HG02852 (cell line): ENCODE measurements at regions not wholly inside any gene's neighbourhood (a gene's known extent, or its start where the extent isn't known, plus 50 kb on each side); places are given as distances from the start of the nearest gene placed in this dataset.
A peak's percentile ranks its signal among the peaks of the same experiment; 100 is the strongest.

ENCODE experiments used
- ATAC-seq: cut with Tn5 transposase; IDR thresholded peaks from one replicate; pipeline ENCODE4 v1.9.1; 2021; ENCODE audit warnings: mild to moderate bottlenecking, moderate library complexity; ENCODE audit not compliant: unreplicated experiment

DNA sequence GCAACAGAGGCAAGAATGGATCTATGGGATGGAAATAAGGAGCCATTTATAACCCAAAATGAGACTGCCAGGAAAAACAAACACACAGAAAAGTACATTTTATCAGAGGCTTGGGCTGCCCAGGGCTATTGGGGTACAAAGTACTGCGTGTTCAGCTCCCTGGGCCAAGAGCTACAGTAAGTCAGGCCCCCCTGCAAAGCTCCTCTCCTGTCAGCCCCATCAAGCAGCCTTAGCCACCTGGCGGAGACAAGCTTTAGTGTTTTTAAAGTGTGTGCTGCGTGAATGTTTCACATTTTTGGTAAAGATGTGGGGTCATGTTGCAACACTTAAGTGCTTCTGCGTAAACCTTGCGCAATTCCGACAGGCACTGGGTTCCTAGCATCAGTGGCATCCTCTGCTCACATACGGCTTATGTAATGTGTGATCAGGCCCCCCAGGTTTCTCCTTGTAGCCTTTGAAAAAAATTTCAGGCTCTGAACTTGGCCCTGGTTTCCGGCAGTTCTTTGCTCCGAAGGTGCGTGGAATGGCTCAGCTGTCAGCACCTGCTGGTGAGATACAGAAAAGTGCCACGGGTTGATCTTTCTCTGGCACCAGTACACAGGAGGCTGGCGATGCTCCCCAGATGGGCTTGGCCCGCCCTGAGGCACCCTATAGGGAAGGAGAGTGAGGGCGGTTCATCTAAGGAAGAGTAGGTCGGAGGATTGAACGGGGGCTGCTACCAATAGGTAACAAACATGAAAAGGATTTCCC, 198.7 kb upstream of the EEA1 start:
- ATAC-seq, result no peak

DNA sequence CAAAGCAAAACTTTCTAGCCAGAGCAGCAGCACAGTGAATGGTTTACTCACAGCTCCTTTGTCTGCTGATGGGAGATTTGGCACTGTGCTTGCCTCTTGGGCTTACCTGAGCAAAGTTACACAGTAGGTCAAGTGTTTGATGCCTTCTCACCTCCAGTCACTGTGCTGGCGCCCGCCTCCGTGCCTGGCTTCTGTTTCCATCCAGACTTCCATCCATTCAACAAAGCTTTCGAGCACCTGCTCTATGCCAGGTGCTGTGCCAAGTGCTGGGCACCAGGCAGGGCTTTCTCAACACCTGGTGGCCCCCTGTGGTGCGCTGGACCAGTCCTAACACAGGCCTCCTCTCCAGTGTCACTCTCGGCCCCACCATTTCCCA, 199.2 kb upstream of the EEA1 start:
- no peak for ATAC-seq

DNA sequence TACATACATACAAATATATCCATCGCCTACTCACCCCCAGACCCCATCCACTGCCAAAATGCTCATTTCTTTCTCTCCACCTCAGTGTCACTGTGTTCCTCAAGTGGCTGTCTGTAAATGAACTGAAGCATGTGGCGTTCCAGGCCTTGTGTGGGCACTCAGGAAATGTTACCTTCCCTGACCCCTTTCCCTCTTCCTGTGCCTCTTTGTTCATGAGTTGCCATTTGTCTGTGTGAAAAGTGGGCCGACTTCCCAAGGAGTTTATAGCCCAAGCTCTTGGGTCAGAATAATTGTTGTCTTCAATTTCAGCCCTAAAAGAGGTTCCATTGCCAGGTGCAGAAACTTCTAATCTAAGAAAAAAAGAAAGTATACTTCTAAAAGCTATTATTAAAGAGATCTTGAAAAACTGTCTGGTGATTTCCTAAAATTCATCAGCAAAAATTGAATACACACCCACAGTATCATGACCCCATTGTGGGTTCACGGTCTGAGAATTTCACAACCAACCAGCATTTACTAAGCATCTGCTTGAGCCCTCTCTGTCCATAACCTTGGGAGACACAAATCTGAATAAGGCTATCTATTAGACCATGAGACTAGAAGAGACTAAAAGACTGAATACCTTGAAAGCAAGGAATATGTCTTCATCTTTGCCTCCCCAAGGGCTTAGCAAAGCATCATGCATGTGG, 201.4 kb upstream of the EEA1 start:
- ATAC-seq, result no peak

DNA sequence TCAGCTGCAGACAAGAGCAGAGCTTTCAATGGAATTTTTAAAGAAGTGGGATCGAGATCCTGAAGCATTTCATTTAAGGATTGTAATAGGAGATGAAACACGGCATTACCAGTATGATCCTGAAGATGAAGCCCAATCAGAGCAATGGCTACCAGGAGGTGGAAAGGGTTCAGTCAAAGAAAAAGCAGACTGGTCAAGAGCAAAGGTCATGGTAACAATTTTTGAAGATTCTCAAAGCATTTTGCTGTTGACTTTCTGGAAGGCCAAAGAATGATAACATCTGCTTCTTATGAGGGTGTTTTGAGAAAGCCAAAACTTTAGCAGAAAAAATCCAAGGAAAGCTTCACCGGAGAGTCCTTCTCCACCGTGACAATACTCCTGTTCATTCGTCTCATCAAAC, 204.3 kb upstream of the EEA1 start:
- ATAC-seq, result no peak

DNA sequence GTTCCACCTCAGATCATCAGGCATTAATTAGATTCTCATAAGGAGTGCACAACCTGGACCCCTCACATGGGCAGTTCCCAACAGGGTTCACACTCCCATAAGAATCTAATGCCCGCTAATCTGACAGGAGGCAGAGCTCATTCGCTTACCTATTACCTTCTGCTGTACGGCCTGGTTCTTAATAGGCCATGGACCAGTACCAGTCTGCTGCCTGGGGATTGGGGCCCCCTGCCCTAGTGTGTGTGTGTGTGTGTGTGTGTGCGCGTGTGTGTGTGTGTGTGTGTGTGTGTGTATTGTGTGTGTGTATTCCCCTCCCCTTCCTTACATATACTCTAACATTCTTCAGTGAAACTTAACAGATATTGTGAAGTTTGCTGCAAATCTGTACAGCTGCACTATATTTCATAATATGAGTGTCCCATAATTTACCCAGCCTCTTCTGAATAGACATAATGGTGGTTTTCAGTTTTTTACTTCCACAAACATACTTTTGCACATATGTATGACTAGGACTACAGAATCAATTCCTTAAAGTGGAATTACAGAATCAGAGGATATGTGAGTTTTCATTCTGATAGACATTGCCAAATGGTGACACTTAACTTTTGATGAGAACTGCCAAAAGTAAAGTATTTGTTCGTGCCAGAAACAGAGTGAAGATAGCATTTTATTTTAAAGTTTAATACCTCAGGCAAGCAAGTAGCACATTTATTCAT, 205.2 kb upstream of the EEA1 start:
- no peak for ATAC-seq

DNA sequence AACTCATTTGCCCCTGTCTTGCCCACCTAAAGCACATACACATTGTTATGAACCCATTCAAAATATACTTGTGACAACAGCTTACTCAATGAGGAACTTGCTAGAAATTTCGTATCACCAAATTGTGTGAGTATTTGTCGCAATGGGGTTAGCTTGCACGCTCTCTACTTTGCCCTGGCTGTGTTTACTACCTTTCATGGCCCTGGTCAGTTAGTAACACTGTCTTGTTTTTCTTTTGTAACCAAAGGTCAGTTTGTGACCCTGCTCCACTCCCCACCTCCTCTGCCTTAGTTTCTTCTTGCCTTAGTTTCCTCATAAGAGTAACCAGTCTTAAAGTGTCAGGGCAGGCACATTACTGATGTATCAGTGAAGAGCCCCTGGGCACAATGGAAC, 205.8 kb upstream of the EEA1 start:
- ATAC-seq, result no peak

DNA sequence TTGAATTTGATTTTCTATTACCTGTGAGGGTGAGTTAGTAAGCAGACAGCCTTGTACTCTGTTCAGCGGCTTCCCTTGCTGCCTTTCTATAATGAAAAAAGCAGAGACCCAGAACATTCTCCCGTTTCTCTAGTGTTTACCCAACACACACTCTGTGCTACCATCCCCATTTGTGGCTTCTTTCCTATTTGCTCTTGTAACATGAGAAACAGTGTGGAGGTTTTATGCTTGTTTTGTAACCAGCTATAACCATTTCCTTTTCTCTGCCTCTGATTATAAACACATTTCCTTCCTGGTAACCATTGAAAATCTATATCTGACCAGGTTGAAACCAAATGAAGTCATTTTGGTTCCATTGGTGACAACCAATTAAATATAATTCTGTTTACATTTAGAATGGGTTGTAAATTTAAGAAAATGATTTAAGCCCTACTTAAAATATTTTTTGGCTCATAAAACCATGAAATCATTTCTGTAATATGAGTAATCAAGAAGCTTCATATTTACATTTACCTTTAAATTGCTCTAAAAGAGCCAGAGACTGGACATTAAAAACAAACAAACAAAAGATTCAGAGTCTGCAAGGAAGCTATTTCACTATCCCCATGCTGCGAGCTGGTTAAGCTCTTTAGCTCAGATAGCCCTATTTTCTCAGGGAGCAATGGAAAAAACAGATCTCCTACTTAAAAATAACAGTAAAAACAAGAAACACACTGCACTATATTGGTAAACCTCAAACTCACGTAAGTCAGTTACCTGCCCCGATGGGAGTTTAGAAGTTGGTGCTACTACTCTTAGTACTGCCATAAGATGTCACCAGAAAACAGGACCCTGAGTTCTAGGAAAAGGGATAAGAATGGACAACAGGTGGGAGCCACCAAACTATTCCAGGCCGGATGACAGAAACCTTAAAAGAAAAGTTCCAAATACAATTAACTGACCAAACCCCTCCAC, 206.5 kb upstream of the EEA1 start:
- peak; percentile 39 for ATAC-seq

DNA sequence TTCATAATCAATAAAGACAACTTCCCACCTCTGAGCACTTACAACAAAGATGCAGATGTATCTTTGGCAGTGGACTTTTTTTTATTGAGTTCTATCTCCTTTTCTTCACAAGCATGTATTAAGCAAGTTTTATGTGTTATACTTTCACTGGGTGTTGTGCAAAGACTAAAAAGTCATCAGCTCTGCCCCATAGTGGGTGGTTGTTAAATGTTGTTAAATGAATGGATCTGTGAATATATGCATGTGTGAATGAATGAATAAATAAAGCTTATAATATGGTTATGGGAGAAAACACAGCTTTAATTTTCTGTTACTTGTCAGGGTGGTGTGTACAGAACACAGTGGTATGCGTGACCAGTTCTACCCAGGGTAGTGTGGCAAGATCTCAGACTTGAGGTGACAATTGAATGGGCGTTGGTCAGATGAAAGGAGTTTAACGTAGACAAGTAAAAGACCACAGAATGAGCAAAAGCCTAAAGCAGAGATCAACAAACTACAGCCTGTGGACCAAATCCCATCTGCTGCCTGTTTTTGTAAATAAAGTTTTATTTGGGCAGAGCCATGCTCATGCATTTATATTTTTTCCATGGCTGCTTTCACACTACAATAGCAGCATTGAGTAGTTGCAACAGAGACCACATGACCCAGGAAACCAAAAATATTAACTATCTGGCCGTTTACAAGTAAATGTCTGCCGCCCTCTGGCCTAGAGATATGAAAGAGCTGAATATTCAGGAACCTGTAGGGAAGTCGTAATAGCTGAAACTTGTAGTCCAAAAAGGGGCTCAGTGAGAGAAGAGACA, 207.4 kb upstream of the EEA1 start:
- no peak for ATAC-seq

DNA sequence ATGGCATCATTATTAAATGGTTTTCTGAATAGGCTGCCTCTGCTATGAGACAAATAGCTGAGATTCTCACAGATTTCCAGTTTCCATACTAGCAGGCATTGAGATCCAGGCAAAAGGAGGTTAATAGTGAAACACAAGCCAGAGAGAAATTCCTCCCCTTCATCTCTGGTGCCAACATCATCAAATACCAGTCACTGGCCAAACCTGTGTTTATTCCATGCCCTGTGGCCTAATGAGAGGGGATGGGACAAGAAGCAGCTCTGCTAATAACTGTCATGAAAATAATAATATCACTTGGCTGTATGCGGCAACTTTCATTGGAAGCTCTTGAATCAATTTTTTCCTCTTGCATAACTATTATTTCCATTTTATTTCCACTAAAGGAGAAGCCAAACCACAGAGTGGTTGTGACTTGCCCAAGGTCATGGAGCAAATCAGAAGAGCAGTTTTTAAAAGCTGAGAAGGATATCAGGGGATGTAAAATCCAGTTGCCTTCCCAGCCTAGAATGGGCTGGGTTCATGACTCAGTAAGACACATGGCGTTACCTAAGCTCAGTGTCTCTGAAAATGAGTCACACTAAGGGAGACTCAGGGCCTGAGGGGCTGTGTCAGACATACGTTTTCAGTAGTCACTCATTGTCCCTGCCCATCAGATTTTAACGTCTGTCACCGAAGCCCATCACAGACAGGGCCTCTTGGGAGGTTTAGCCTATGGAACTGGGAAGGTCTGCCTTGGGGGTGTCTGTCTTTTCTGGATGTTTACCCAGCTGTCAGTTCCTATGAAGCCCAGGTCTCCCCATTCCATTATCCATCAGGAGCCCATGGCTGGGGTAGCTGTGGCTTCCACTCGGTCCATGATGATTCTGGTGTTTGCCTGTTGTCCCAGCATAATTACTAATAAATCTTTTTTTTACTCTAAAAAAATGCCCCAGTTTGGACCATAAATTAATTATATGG, 208.8 kb upstream of the EEA1 start:
- ATAC-seq, result peak; percentile 44

DNA sequence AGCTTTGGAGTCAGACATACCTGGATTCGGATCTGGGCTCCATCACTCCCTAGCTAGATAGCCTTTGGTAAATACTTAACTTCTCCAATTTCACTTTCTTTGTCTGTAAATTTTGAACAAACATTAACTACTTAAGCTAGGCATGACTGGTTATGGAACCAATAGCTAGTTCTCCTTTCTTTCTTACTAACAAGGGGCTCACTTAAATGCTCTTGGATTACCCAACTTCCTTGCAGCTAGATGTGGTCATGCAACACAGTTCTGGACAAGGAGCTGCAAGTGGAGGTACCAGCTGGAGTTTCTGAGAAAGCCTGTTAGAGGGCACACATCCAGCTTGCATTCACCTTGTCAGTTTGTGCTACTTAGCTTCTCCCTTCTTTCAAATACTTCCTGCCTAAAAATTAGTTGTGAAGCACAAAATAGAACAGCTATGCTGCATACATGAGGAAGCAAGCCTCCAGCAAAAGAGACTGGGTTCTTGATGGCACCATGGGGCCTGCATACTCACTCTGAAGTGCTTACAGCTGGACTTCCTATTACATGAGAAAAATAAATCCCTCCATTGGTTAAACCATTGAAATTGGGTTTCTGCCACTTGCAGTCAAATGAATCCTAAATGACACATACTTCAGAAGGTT, 210.1 kb upstream of the EEA1 start:
- ATAC-seq, result peak; percentile 46

DNA sequence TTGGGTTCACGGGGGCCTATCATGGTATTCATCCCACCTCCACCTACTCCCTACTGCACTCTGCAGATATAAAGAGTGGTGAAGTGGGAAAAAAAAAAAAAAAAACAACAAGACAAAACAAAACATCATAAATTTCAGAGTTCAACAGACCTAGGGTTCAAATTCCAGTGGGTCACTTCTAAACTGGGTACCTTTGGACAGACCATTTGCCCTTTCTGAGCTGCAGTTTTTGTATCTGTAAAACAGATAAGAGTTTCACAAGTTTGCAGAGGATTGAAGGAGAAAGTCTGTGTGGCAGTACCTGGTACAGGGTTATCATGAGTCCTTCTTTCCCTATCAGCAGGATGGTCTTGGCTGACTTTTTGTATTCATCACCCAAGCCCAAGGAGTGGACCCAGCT, 211.2 kb upstream of the EEA1 start:
- no peak for ATAC-seq

DNA sequence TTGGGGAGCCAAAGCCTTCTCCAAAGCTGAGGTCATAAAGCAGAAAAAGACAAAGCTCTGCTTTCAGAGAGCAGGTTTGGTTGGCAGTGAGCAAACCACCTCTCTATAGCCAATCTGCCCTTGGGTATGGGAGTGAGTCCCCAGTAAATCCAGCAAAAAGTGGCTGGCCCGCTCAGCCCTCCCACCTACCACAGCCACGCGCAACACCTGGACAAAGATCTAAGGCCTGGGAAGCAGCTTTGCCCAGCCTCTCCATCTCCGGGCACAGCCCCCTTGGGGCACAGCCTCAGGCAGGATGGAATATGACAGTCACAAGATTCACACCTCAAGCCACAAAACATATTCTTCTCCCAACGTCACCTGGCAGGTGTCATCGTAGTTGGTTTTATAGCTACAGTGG, 211.7 kb upstream of the EEA1 start:
- ATAC-seq, result no peak

DNA sequence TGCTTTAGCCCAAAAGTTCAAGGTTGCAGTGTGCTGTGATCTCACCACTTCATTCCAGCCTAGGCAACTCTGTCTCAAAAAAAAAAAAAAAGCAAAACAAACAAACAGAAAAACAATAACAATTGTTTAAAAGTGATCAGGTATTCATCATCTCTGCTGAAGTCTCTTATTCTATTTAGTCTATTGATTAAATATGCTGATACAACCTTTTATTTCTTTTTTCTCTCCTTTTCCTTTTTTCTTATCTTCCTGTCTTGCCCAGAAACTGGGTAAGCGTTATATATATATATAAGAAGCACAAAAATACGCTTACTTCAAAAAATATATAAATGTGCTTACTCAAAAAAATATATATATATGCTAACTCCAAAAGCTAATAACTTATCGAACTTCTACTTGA, 213.8 kb upstream of the EEA1 start:
- no peak for ATAC-seq

DNA sequence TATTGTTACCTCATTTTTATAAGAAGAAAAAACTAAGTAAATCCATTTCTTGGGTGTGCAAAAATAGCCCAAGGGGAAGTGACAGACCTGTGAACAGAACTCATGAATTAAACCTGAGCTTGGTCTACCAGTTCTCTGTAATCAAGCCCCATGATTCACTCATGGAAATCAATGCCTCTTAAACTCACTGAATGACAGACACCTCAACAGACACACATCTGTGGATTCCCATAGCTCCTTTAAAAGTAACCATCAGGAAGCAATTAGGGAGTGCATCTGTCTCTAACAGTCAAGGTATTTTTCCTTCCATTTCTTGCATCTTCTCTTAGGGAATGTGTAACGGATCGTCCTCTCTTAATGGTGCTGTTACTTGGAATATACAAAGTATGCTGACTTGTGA, 215.0 kb upstream of the EEA1 start:
- ATAC-seq, result no peak

DNA sequence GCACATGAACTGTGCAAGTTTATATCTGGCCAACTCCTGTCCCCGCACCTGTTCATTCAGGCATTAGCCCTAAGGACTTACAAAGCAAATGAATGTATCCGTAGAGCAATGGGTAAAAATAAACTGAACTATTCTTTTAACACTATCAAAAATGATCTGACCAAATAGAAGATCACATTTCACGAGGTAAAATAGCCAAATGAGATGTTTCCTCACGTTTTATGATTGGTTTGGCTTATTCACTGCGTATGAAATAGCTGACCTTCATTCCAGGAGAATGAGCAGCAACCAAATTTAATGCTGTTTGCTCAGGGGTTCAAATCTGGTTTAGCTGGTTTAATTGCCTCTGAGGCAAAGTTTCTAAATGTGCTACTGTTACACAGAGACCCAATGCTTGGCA, 216.0 kb upstream of the EEA1 start:
- ATAC-seq, result no peak

DNA sequence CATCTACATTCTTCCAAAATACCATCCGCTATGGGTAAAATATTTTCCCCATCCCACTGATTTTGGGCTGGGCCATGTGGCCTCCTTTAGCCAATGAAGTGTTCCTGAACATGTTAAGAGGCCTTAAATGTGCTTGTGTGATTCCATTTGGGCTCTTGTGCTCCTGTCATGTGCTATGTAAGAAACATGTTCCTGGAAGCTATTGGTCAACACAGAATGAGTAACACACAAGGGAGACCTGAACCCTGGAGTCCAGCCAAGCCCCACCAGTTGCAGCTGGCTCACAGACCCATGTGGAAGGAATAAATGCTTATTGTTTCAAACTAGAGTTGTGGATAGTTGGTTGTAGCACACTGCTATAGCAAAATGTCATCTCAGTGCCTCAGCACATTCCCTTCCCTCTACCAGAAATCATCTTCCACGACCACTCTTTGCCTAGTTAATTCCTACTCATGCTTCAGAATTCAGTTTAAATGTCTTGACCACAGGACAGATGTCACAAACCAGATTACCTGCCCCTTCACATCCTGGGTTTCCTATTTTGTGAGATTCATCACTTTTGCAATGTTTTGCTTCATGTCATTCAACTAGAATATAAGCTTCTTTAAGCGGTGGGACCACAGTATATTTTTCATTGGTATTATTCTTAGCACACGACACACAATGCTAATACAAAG, 217.3 kb upstream of the EEA1 start:
- ATAC-seq, result no peak

DNA sequence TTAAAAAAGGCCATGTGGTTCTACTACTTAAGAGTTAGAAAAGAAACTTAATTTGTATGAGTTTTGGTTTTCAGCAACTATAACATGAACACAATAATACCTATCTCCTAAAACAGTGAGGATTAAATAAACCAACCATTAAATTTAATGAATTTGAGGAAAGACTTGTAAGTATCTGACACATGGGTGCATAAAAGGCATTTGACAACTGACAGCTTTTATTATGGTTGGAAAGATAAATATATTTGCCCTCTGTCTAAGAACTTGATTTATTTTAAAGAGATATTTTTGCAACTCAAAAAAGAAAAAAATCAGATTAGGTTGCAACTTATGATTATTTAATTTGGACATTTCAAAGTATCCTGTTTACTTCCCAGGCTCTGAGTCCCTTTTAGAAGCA, 217.9 kb upstream of the EEA1 start:
- no peak for ATAC-seq

DNA sequence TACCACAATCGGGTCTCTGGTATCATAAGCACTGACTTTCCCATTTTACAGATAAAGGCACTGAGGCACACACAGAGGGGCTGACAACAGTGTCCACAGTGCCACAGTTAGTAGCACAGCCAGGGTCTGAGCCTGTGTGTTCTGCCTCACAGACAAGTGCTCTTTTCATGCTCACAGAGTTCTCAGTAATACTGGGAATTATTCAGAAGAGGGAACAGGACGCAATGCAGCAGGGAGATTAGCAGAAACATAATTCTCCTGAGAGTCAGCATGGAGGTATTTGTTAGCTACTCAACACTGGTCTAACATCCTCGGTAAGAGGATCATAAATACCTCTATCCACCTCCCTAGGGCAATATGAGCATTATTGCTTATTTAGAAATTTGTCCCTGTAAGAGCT, 219.3 kb upstream of the EEA1 start:
- ATAC-seq, result no peak
